ENCODE measurements at regions not wholly inside any gene's neighbourhood (a gene's known extent, or its start where the extent isn't known, plus 50 kb on each side); places are given as distances from the start of the nearest gene placed in this dataset.

DNA sequence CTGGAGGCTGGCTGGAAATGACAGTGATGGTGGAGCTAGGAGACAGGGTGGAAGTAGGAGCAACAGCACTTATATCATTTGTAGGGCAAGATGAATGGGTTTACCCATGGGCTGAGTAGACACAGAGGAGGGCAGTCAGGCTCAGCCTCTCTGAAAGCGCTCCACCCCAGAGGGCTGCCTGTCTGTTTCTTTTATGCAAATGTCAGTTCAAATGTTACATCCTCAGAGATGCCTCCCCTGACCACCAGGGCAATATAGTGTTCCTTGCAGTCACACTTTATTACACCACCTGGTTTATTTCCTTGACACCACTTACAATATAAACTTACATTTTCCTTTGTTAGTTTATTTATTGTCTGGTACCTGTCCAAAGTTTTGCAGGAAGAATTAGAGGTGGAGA, 159.5 kb upstream of the IL12B start:
- no peak for TF ChIP-seq CTCF (IDR thresholded peaks at IDR 0.05)
- no peak for TF ChIP-seq POLR2AphosphoS5 (IDR thresholded peaks at IDR 0.05)
